ENCODE measurements at regions not wholly inside any gene's neighbourhood (a gene's known extent, or its start where the extent isn't known, plus 50 kb on each side); places are given as distances from the start of the nearest gene placed in this dataset.
"Not testable (repeated sequence)": the region's sequence is repeated elsewhere in the genome, so short reads cannot be mapped to it uniquely, and the experiment has no call there.

GRCh38 chr6:105862936-105863607, 223.1 kb upstream of the PRDM1 start:
- Histone ChIP-seq H3K4me2 (no peak overlapping the region), H3K9me3 (ENCODE audit: insufficient read depth, low read depth) (no peaks in the 10 kb centered on the region), H3K9me2 (ENCODE audit: insufficient read depth) (no peaks in the 10 kb centered on the region), H3K27ac (no peak overlapping the region), H3K79me2 (ENCODE audit: low read depth) (no peaks in the 10 kb centered on the region), H3K27me3 (ENCODE audit: insufficient read depth, low read depth) (no peaks in the 10 kb centered on the region), H3K36me3 (ENCODE audit: low read depth) (no peaks in the 10 kb centered on the region), H3F3A (ENCODE audit: insufficient read depth, low read depth) (no peaks in the 10 kb centered on the region), H4K20me1 (ENCODE audit: insufficient read depth) (no peaks in the 10 kb centered on the region), H3K4me3 (no peak overlapping the region), H2AFZ (no peak overlapping the region), H3K4me1 (replicated peaks; ENCODE audit: insufficient read depth) (no peaks in the 10 kb centered on the region)
- ChIA-PET CTCF (interaction anchor here (0.6 kb wide), 1 partner anchor 430 kb away, joined by 3 read pairs; no protein-coding TSS in a partner anchor), POLR2A (ENCODE audit: unreplicated experiment) (no interaction called here)
- DNase-seq, result no peak
- TF ChIP-seq EZH2 (IDR thresholded peaks at IDR 0.05; ENCODE audit: low read depth) (no peak), CTCF (conservative IDR thresholded peaks at IDR 0.05) (no peak)
- intact Hi-C loops (cut with micrococcal nuclease; ENCODE audit: unreplicated experiment), result no loop called here
- no TSS peak for BruUV-seq (replicated peaks)

GRCh38 chr6:105860927-105861326, 225.2 kb upstream of the PRDM1 start:
- H3K4me2 ChIP-seq; H3K9me2 ChIP-seq (ENCODE audit: insufficient read depth); BruUV-seq (replicated peaks); H3K79me2 ChIP-seq (ENCODE audit: low read depth); CTCF ChIA-PET; H3K4me1 ChIP-seq (replicated peaks; ENCODE audit: insufficient read depth); H4K20me1 ChIP-seq (ENCODE audit: insufficient read depth); H3K27ac ChIP-seq; H3K4me3 ChIP-seq; H3K9me3 ChIP-seq (ENCODE audit: insufficient read depth, low read depth); intact Hi-C loops (cut with micrococcal nuclease; ENCODE audit: unreplicated experiment); H2AFZ ChIP-seq; DNase-seq; H3K36me3 ChIP-seq (ENCODE audit: low read depth); H3F3A ChIP-seq (ENCODE audit: insufficient read depth, low read depth); H3K27me3 ChIP-seq (ENCODE audit: insufficient read depth, low read depth); POLR2A ChIA-PET (ENCODE audit: unreplicated experiment): not testable (repeated sequence)

- no peak overlapping the region for H3K4me3 ChIP-seq
- POLR2A ChIA-PET (ENCODE audit: unreplicated experiment), result no interaction called here
- H3K36me3 ChIP-seq (ENCODE audit: low read depth), result no peaks in the 10 kb centered on the region
- no peaks in the 10 kb centered on the region for H3K79me2 ChIP-seq (ENCODE audit: low read depth)
- H4K20me1 ChIP-seq (ENCODE audit: insufficient read depth), result no peaks in the 10 kb centered on the region
- TF ChIP-seq CTCF (conservative IDR thresholded peaks at IDR 0.05) (no peak), EZH2 (IDR thresholded peaks at IDR 0.05; ENCODE audit: low read depth) (no peak)
- no peaks in the 10 kb centered on the region for H3K4me1 ChIP-seq (replicated peaks; ENCODE audit: insufficient read depth)
- H3K9me3 ChIP-seq (ENCODE audit: insufficient read depth, low read depth), result no peaks in the 10 kb centered on the region
- no peaks in the 10 kb centered on the region for H3K27me3 ChIP-seq (ENCODE audit: insufficient read depth, low read depth)
- no peak overlapping the region for H3K27ac ChIP-seq
- CTCF ChIA-PET, result no interaction called here
- H2AFZ ChIP-seq, result no peak overlapping the region
- intact Hi-C loops (cut with micrococcal nuclease; ENCODE audit: unreplicated experiment), result no loop called here
- H3F3A ChIP-seq (ENCODE audit: insufficient read depth, low read depth), result no peaks in the 10 kb centered on the region
- no peak for DNase-seq
- H3K4me2 ChIP-seq, result no peak overlapping the region
- no peaks in the 10 kb centered on the region for H3K9me2 ChIP-seq (ENCODE audit: insufficient read depth)
- BruUV-seq (replicated peaks), result no TSS peak
Measured at GRCh38 chr6:105859457-105859856, 226.7 kb upstream of the PRDM1 start.

GRCh38 chr6:105858639-105859038, 227.5 kb upstream of the PRDM1 start:
- CTCF ChIA-PET; DNase-seq; H3K4me1 ChIP-seq (replicated peaks; ENCODE audit: insufficient read depth); H3K27ac ChIP-seq; POLR2A ChIA-PET (ENCODE audit: unreplicated experiment); H3K4me2 ChIP-seq; H3K27me3 ChIP-seq (ENCODE audit: insufficient read depth, low read depth); H3K9me2 ChIP-seq (ENCODE audit: insufficient read depth); H3K36me3 ChIP-seq (ENCODE audit: low read depth); H3K79me2 ChIP-seq (ENCODE audit: low read depth); H4K20me1 ChIP-seq (ENCODE audit: insufficient read depth); H3K9me3 ChIP-seq (ENCODE audit: insufficient read depth, low read depth); H2AFZ ChIP-seq; intact Hi-C loops (cut with micrococcal nuclease; ENCODE audit: unreplicated experiment); H3K4me3 ChIP-seq; H3F3A ChIP-seq (ENCODE audit: insufficient read depth, low read depth); BruUV-seq (replicated peaks): not testable (repeated sequence)

Measured in PC-9 (cell line).